Mucosa of descending colon (tissue), 3 donors: ENCODE measurements at regions not wholly inside any gene's neighbourhood (a gene's known extent, or its start where the extent isn't known, plus 50 kb on each side); places are given as distances from the start of the nearest gene placed in this dataset.

Experiments
- ATAC-seq: fragments of 200-7000 bp; cut with Tn5 transposase; one replicate; pipeline ENCODE4 v1.9.1; 2020; ENCODE audit warnings: mild to moderate bottlenecking, moderate library complexity
- DNase-seq, 3 donors: peaks; one replicate each; pipeline ENCODE4 v3.0.0-alpha.2; 2020
- H3K36me3 ChIP-seq: fragments of 200-600 bp; one replicate; pipeline ENCODE4 v1.8.0; 2021; ENCODE audit warnings: low read depth, mild to moderate bottlenecking
- H3K4me1 ChIP-seq: fragments of 200-600 bp; one replicate; pipeline ENCODE4 v1.8.0; 2021; ENCODE audit warnings: low read depth, mild to moderate bottlenecking
- H3K4me3 ChIP-seq: fragments of 200-600 bp; one replicate; pipeline ENCODE4 v1.8.0; 2021; ENCODE audit warnings: mild to moderate bottlenecking
- H3K9me3 ChIP-seq: fragments of 200-600 bp; one replicate; pipeline ENCODE4 v1.8.0; 2021; ENCODE audit warnings: mild to moderate bottlenecking
- intact Hi-C, 2 donors: fragments of 100-400 bp; cut with DNase I in 1 of 2; cut with micrococcal nuclease in 1 of 2; formaldehyde crosslinking; loops; one replicate each; pipeline versions ENCODE4 v1.11.0 to v1.11.1; 2022; cut with DNase I, micrococcal nuclease
- TF ChIP-seq, protein P1 (sequence below): fragments of 200-600 bp; IDR thresholded peaks from one replicate; pipeline ENCODE4 v1.8.0; 2022; ENCODE audit warnings: antibody characterized with exemption, mild to moderate bottlenecking
- donor health status: DM: no; HTN: no; CAD: no; lungs with moderate emphysema.
- donor health status: DM: no; HTN: no; CAD: no.
- donor health status: DM: no; HTN: yes; CAD: no.

DNA sequence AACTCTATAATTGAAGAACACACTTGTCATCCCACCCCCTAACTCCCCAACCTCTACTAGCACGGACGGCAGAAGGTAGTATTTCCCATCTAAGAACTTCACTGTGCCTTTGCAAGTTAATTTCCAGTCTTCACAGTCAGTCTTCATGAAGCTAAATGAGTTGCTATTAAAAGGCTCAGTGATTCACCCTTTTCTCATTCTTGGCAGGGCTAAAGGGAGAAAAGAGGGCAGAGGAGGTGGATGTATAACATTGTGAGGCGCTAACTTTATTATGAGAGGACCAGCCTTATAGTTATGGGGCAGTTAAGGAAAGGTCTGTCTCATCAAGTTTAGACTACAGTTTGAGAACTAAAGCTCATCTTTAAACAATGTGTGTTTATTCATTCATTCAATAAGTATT lies 161.0 kb upstream of the S100G start:
- ATAC-seq, result no peak
- intact Hi-C loops, result no loop called here
- no peaks in the 10 kb centered on the region for H3K9me3 ChIP-seq

DNA sequence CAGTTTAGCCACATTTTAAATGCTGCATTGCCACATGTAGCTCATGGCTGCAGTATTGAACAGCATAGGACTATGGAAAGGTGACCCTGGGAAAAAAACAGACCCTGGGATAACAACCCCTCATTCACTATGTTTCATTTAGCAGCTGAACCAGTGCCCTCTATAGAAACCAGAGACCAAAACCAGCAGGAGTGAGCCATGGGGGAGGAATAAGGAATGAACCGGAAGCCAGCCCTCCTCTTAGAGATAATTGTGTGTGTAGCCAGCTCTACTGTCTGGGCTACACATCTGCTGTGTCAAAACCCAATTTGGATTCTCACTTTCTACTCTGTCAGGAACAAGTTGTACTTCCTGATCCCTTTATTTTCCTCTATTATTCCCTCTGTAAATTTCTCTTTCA lies 158.5 kb upstream of the S100G start:
- ATAC-seq (no peak), DNase-seq (no peak)
- Histone ChIP-seq H3K9me3 (no peaks in the 10 kb centered on the region), H3K4me1 (no peaks in the 10 kb centered on the region), H3K4me3 (no peak overlapping the region), H3K36me3 (no peaks in the 10 kb centered on the region)
- TF ChIP-seq, protein P1, sequence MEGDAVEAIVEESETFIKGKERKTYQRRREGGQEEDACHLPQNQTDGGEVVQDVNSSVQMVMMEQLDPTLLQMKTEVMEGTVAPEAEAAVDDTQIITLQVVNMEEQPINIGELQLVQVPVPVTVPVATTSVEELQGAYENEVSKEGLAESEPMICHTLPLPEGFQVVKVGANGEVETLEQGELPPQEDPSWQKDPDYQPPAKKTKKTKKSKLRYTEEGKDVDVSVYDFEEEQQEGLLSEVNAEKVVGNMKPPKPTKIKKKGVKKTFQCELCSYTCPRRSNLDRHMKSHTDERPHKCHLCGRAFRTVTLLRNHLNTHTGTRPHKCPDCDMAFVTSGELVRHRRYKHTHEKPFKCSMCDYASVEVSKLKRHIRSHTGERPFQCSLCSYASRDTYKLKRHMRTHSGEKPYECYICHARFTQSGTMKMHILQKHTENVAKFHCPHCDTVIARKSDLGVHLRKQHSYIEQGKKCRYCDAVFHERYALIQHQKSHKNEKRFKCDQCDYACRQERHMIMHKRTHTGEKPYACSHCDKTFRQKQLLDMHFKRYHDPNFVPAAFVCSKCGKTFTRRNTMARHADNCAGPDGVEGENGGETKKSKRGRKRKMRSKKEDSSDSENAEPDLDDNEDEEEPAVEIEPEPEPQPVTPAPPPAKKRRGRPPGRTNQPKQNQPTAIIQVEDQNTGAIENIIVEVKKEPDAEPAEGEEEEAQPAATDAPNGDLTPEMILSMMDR, result no peak
- intact Hi-C loops, result no loop called here

More for the DNA sequence above, 161.0 kb upstream of the S100G start:
- no peak for DNase-seq
- no peaks in the 10 kb centered on the region for H3K36me3 ChIP-seq
- H3K4me1 ChIP-seq, result no peaks in the 10 kb centered on the region
- TF ChIP-seq, protein P1, result no peak
- H3K4me3 ChIP-seq, result no peak overlapping the region

DNA sequence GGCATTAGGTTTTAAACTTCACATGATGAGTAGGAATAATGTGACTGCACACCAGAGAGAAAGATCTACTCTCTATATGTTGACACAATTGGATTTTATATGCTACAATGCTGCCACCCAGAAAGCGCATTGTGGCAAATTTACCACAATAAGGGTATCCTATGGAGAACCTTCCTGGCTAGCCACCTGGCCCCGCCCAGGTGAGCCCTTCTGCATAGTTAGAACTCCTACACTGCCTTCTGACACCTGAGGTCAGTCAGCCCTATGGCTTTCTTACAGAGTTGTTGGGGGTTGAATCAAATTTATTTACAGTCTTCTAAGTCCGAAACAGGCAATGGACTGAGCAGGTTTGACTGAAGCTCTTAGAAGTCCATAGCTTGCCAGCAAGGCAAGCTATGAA lies 153.8 kb upstream of the S100G start:
- no peak for DNase-seq
- intact Hi-C loops, result no loop called here
- no peak for ATAC-seq
- no peaks in the 10 kb centered on the region for H3K36me3 ChIP-seq
- no peaks in the 10 kb centered on the region for H3K4me1 ChIP-seq
- TF ChIP-seq, protein P1, result no peak
- no peak overlapping the region for H3K4me3 ChIP-seq
- no peaks in the 10 kb centered on the region for H3K9me3 ChIP-seq

DNA sequence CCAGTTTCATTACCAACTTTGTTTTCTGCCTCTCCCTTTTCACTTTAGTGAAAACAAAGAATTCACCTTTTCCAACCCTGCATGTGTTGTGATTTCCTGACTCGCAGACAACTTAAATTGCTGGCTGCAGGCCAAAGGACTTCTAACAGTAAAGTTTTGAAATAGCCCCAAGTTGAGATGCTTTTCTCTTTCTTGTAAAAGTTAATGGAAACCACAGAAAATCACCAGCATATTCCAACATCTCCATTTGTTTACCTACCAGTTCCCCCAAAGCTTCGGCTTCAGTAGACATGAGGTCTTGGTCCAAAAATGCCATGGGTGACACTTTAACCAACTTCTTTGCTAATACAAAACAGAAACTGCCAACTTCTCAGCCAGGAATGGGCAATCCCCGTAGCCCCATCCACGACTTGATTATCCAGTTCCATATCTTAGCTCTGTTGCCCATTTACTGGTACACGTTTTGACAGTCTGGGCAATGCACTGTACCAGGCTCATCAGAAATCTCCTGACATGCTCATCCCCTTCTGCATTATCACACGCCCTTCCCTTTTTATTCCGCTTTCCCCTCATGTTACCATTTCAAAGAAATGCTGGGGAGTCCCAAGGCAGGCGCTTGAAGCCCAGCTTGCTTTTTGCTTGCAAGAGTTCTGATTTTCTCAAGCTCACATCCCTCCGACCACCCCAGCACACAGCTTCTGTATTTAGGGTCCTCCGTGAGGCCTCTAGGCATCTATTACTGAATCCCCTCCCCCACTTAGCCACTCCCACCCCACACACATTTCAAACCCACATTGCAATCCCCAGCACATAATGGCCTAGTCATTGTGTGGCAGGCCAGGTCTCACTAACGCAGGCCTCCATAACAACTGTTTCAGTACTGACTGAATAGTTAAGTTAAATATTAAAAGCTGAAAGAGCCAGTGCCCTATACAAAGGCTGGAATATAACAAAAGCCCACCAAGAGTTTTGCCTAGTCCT lies 137.9 kb upstream of the S100G start:
- Histone ChIP-seq H3K4me1 (no peaks in the 10 kb centered on the region), H3K36me3 (no peaks in the 10 kb centered on the region), H3K9me3 (no peaks in the 10 kb centered on the region), H3K4me3 (no peak overlapping the region)
- DNase-seq, result no peak
- TF ChIP-seq, protein P1, result no peak
- no peak for ATAC-seq
- intact Hi-C loops, result no loop called here

DNA sequence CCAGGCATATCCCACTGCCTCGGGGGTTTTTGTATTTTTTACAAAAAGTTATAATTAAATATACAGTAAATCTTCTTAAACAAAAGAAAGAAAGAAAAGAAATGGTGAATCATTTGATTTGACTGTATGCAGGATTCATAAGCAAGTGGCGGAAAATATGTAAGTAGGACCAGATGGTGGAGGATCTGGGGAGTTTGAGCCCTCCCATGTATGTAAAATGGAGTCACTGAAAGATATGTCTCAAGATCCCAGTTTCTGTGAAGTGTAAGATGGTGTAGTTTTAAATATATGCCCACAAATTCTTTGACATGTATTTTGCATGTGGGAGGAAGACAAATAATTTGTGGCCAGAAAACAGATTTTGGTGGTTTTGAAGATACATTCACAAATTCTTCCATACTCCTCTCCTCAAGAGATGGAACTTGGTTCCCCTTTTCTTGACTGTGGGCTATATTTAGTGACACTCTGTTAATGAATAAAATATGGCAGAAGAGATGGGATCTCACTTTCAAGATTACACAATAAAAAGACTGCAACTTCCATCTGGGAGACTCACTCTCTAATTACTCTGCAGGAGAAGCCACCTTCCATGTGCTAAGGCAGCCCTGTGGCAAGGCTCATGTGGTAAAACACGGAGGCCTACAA lies 133.6 kb upstream of the S100G start:
- DNase-seq, result no peak
- Histone ChIP-seq H3K4me1 (no peaks in the 10 kb centered on the region), H3K9me3 (no peaks in the 10 kb centered on the region), H3K4me3 (no peak overlapping the region), H3K36me3 (no peaks in the 10 kb centered on the region)
- no peak for ATAC-seq
- intact Hi-C loops, result no loop called here
- TF ChIP-seq, protein P1, result no peak
